ENCODE measurements at regions not wholly inside any gene's neighbourhood (a gene's known extent, or its start where the extent isn't known, plus 50 kb on each side); places are given as distances from the start of the nearest gene placed in this dataset.
A peak's percentile ranks its signal among the peaks of the same experiment; 100 is the strongest.

GRCh38 chr13:80924596-80924995, 583.7 kb upstream of the SPRY2 start:
- Histone ChIP-seq H3K4me1 (peaks cover 0 to 8% of the 10 kb centered on the region in 2 donors), H3K4me3 (no peak overlapping the region), H3K27ac (peak overlapping the region in 1 of 2 donors; percentile 79), H3K27me3 (no peaks in the 10 kb centered on the region), H3K36me3 (no peaks in the 10 kb centered on the region), H3K9me3 (no peaks in the 10 kb centered on the region)
- no peak for TF ChIP-seq CTCF (IDR thresholded peaks at IDR 0.05)
- no peak for DNase-seq (ENCODE audit: low spot score)

GRCh38 chr13:80923907-80924306, 583.0 kb upstream of the SPRY2 start:
- peaks cover 0 to 8% of the 10 kb centered on the region in 2 donors for H3K4me1 ChIP-seq
- no peak overlapping the region for H3K4me3 ChIP-seq
- peak overlapping the region in 1 of 2 donors; percentile 79 for H3K27ac ChIP-seq
- peak; percentile 26 to 59 for TF ChIP-seq CTCF (IDR thresholded peaks at IDR 0.05)
- no peaks in the 10 kb centered on the region for H3K36me3 ChIP-seq
- no peak for DNase-seq (ENCODE audit: low spot score)
- H3K27me3 ChIP-seq: no peaks in the 10 kb centered on the region
- no peaks in the 10 kb centered on the region for H3K9me3 ChIP-seq

GRCh38 chr13:80921971-80922370, 581.0 kb upstream of the SPRY2 start:
- Histone ChIP-seq H3K27ac (no peak overlapping the region), H3K36me3 (no peaks in the 10 kb centered on the region), H3K9me3 (no peaks in the 10 kb centered on the region), H3K4me1 (peaks cover 0 to 8% of the 10 kb centered on the region in 2 donors), H3K27me3 (no peaks in the 10 kb centered on the region), H3K4me3 (no peak overlapping the region)
- TF ChIP-seq CTCF (IDR thresholded peaks at IDR 0.05): no peak
- no peak for DNase-seq (ENCODE audit: low spot score)

GRCh38 chr13:80921541-80921940, 580.6 kb upstream of the SPRY2 start:
- no peak for TF ChIP-seq CTCF (IDR thresholded peaks at IDR 0.05)
- DNase-seq (ENCODE audit: low spot score): no peak
- Histone ChIP-seq H3K36me3 (no peaks in the 10 kb centered on the region), H3K4me3 (no peak overlapping the region), H3K27ac (no peak overlapping the region), H3K9me3 (no peaks in the 10 kb centered on the region), H3K4me1 (peaks cover 0 to 8% of the 10 kb centered on the region in 2 donors), H3K27me3 (no peaks in the 10 kb centered on the region)

GRCh38 chr13:80906860-80907259, 565.9 kb upstream of the SPRY2 start:
- DNase-seq (ENCODE audit: low spot score): no peak
- no peaks in the 10 kb centered on the region for H3K4me1 ChIP-seq
- no peak for TF ChIP-seq CTCF (IDR thresholded peaks at IDR 0.05)
- H3K27ac ChIP-seq: no peak overlapping the region
- H3K4me3 ChIP-seq: no peak overlapping the region
- no peaks in the 10 kb centered on the region for H3K27me3 ChIP-seq
- no peaks in the 10 kb centered on the region for H3K36me3 ChIP-seq
- peaks cover 0 to 15% of the 10 kb centered on the region in 2 donors for H3K9me3 ChIP-seq

- Histone ChIP-seq H3K27ac (no peak overlapping the region), H3K27me3 (no peaks in the 10 kb centered on the region), H3K36me3 (no peaks in the 10 kb centered on the region), H3K9me3 (no peaks in the 10 kb centered on the region), H3K4me1 (peaks cover 0 to 8% of the 10 kb centered on the region in 2 donors), H3K4me3 (no peak overlapping the region)
- TF ChIP-seq CTCF (IDR thresholded peaks at IDR 0.05): no peak
- DNase-seq (ENCODE audit: low spot score): no peak
Observed at GRCh38 chr13:80904386-80904785, 563.5 kb upstream of the SPRY2 start.
